A549 (cell line): ENCODE measurements at regions not wholly inside any gene's neighbourhood (a gene's known extent, or its start where the extent isn't known, plus 50 kb on each side); places are given as distances from the start of the nearest gene placed in this dataset.
A peak's percentile ranks its signal among the peaks of the same experiment; 100 is the strongest.

ENCODE experiments used
- ATAC-seq, 2 experiments: fragments of 200-7000 bp in 1 of 2; fragments of >200 bp in 1 of 2; cut with Nextera tagmentation in 1 of 2; cut with Tn5 transposase in 1 of 2; 3 replicates each; pipeline versions ENCODE4 v1.8.0 to v1.9.1; 2018 to 2020; ENCODE audit warnings: mild to moderate bottlenecking in 1 of 2, moderate library complexity in 1 of 2
- CTCF ChIA-PET: fragments of 300-600 bp; sonication (Branson Sonifier 250); formaldehyde crosslinking; extraction: SDS; loops from one replicate; lab custom pipeline; 2021; ENCODE audit warnings: antibody characterized with exemption, inconsistent platforms; lab: Yijun Ruan, JAX
- POLR2A ChIA-PET: fragments of 350-600 bp; formaldehyde crosslinking; extraction: SDS; loops from one replicate; lab custom pipeline; 2021; ENCODE audit warnings: antibody characterized with exemption, inconsistent platforms; lab: Yijun Ruan, JAX
- DNase-seq, 2 experiments: peaks; one replicate each; pipeline versions ENCODE4 v3.0.0 to v3.0.0-alpha.2; 2011 to 2016; ENCODE audit warnings: low read depth in 1 of 2, low spot score in 1 of 2
- FAIRE-seq: peaks from 2 replicates; lab custom pipeline; 2011; peaks lifted over from hg19 to GRCh38; lab: Jason Lieb, UNC
- H3K27ac ChIP-seq, 2 experiments: fragments of >200 bp; sonication (Bioruptor Twin); formaldehyde crosslinking; 3 replicates each; pipeline ENCODE4 v1.5.1; 2016 to 2017
- H3K4me1 ChIP-seq: fragments of >200 bp; sonication (Bioruptor Twin); formaldehyde crosslinking; 3 replicates; pipeline ENCODE4 v1.6.1; 2016
- H3K4me2 ChIP-seq: fragments of >200 bp; sonication (Bioruptor Twin); formaldehyde crosslinking; 3 replicates; pipeline ENCODE4 v1.6.1; 2016
- H3K4me3 ChIP-seq: fragments of >200 bp; sonication (Bioruptor Twin); formaldehyde crosslinking; 3 replicates; pipeline ENCODE4 v1.5.1; 2016
- H3K9me3 ChIP-seq: fragments of >200 bp; sonication (Bioruptor Twin); formaldehyde crosslinking; 3 replicates; pipeline ENCODE4 v1.6.1; 2016
- CHD2 ChIP-seq: fragments of 150-350 bp; IDR thresholded peaks from 2 replicates; pipeline ENCODE4 v1.6.1; 2014; ENCODE audit warnings: low read length; ENCODE audit not compliant: partially characterized antibody
- CHD4 ChIP-seq: fragments of 200-600 bp; sonication (generic); IDR thresholded peaks from 2 replicates; pipeline ENCODE4 v1.6.1; 2016; ENCODE audit warnings: antibody characterized with exemption, mild to moderate bottlenecking, borderline replicate concordance
- EHF ChIP-seq: fragments of 250-450 bp; sonication (Bioruptor Pico); IDR thresholded peaks from 2 replicates; pipeline ENCODE4 v1.5.0; 2020; ENCODE audit warnings: mild to moderate bottlenecking
- EHMT2 ChIP-seq: fragments of 200-600 bp; sonication (generic); IDR thresholded peaks from 2 replicates; pipeline ENCODE4 v1.6.1; 2016; ENCODE audit warnings: antibody characterized with exemption, low read depth, mild to moderate bottlenecking, moderate library complexity
- EP300 ChIP-seq, 2 experiments: fragments of >200 bp; sonication (Bioruptor Twin); formaldehyde crosslinking; IDR thresholded peaks; 2 replicates in 1 of 2; 3 replicates in 1 of 2; pipeline ENCODE4 v1.6.1; 2016 to 2017
- FOSL2 ChIP-seq, 2 experiments: fragments of 450-650 bp in 1 of 2; fragments of >200 bp in 1 of 2; sonication (Bioruptor Twin) in 1 of 2; formaldehyde crosslinking; IDR thresholded peaks; 2 replicates each; pipeline versions ENCODE4 v1.5.0 to v1.6.1; 2016 to 2020; ENCODE audit warnings: mild to moderate bottlenecking in 1 of 2, moderate library complexity in 1 of 2
- FOXS1 ChIP-seq: fragments of 250-450 bp; sonication (Bioruptor Pico); IDR thresholded peaks from 2 replicates; pipeline ENCODE4 v1.5.0; 2020; ENCODE audit warnings: mild to moderate bottlenecking, moderate library complexity
- HOXA7 ChIP-seq: fragments of 250-450 bp; sonication (Bioruptor Pico); IDR thresholded peaks from 2 replicates; pipeline ENCODE4 v1.5.0; 2020; ENCODE audit warnings: mild to moderate bottlenecking, moderate library complexity
- HOXB5 ChIP-seq: fragments of 250-450 bp; sonication (Bioruptor Pico); IDR thresholded peaks from 2 replicates; pipeline ENCODE4 v1.5.0; 2020; ENCODE audit warnings: mild to moderate bottlenecking, moderate library complexity
- KDM5A ChIP-seq: fragments of 200-600 bp; sonication (generic); IDR thresholded peaks from 2 replicates; pipeline ENCODE4 v1.6.1; 2016; ENCODE audit warnings: antibody characterized with exemption, mild to moderate bottlenecking
- MAFK ChIP-seq: fragments of 450-650 bp; IDR thresholded peaks from 2 replicates; pipeline ENCODE4 v1.6.1; 2014; ENCODE audit not compliant: partially characterized antibody
- NFE2L2 ChIP-seq: fragments of 150-350 bp; conservative IDR thresholded peaks from 2 replicates; pipeline ENCODE4 v1.6.1; 2014; ENCODE audit warnings: low read length
- POLR2A ChIP-seq: IDR thresholded peaks from 2 replicates; pipeline ENCODE4 v1.6.1; 2012; ENCODE audit warnings: mild to moderate bottlenecking, low read length
- POLR2AphosphoS2 ChIP-seq: conservative IDR thresholded peaks from 2 replicates; pipeline ENCODE4 v1.6.1; 2012; ENCODE audit warnings: low read length, improper control_type of control experiment, inconsistent platforms
- RAD21 ChIP-seq, 2 experiments: fragments of >200 bp in 1 of 2; sonication (Bioruptor Twin) in 1 of 2; formaldehyde crosslinking in 1 of 2; IDR thresholded peaks in 1 of 2; conservative IDR thresholded peaks in 1 of 2; 2 replicates in 1 of 2; 3 replicates in 1 of 2; pipeline ENCODE4 v1.6.1; 2012 to 2018; ENCODE audit warnings: inconsistent platforms in 1 of 2
- RFX5 ChIP-seq: fragments of 450-650 bp; IDR thresholded peaks from 2 replicates; pipeline ENCODE4 v1.7.1; 2014; ENCODE audit warnings: antibody characterized with exemption, mild to moderate bottlenecking, moderate library complexity
- ZFP36 ChIP-seq: fragments of 450-650 bp; IDR thresholded peaks from 2 replicates; pipeline ENCODE4 v1.6.1; 2014; ENCODE audit warnings: borderline replicate concordance; ENCODE audit not compliant: partially characterized antibody
- WGBS: methylation state at CpG from one replicate; pipeline ENCODE4 v1.1.6; 2017; ENCODE audit errors: missing lambda C conversion rate; 5-methylcytosine and 5-hydroxymethylcytosine counted together
- TF ChIP-seq, protein P1 (sequence below): fragments of 250-450 bp; sonication (Bioruptor Pico); IDR thresholded peaks from 2 replicates; pipeline ENCODE4 v1.5.0; 2021; ENCODE audit warnings: mild to moderate bottlenecking, moderate library complexity, borderline replicate concordance
- TF ChIP-seq, protein P2 (sequence below): fragments of >200 bp; sonication (Bioruptor Twin); formaldehyde crosslinking; IDR thresholded peaks from 2 replicates; pipeline ENCODE4 v1.6.1; 2016
- TF ChIP-seq, protein P3 (sequence below): fragments of 250-450 bp; sonication (Bioruptor Pico); IDR thresholded peaks from 2 replicates; pipeline ENCODE4 v1.5.0; 2020; ENCODE audit warnings: low read depth, mild to moderate bottlenecking, moderate library complexity
- TF ChIP-seq, protein P4 (sequence below): IDR thresholded peaks from 2 replicates; pipeline ENCODE4 v1.6.1; 2012
- TF ChIP-seq, protein P5 (sequence below): fragments of 150-350 bp; IDR thresholded peaks from 2 replicates; pipeline ENCODE4 v1.6.1; 2014; ENCODE audit warnings: low read depth, mild to moderate bottlenecking, low read length

DNA sequence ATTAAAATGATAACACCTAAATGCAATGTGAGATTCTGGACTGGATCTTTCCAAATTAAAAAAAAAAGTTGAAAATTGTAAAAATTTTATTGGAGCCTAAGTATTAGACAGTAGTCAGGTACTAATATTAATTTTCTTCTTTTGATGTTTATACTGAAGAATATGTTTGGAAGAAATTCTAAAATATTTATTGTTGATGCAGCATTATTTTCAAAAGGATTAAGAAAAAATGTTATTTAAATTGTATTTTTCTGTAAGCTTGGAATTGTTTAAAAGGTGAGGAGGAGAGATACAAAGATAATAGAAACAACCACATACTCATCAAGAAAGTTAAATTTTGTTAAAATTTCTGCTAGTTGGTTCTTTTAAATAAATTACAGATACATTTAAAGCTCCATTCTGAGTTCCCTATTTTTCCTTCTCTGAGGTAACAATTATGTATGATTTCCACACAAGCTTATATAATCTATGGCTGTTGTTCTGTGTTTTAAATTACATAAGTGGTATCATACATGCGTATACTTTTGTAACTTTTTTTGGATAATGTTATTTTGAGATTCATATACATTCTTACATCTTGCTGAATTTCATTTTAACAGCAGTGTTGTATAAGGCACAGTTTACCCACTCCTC lies 180.3 kb upstream of the RGS18 start:
- H3K4me3 ChIP-seq = no peak overlapping the region
- no peak for DNase-seq
- ATAC-seq = no peak
- FAIRE-seq = no peak
- no peaks in the 10 kb centered on the region; the same call in 2 of the 3 replicates for H3K9me3 ChIP-seq
- H3K27ac ChIP-seq = no peak overlapping the region
- CTCF ChIA-PET = no interaction called here
- H3K4me2 ChIP-seq = no peak overlapping the region
- POLR2A ChIA-PET = no interaction called here
- TF ChIP-seq ZFP36 (no peak), MAFK (peak; percentile 42)
- 76% methylated on average over 1 of the region's 1 CpG for WGBS
- no peaks in the 10 kb centered on the region for H3K4me1 ChIP-seq

DNA sequence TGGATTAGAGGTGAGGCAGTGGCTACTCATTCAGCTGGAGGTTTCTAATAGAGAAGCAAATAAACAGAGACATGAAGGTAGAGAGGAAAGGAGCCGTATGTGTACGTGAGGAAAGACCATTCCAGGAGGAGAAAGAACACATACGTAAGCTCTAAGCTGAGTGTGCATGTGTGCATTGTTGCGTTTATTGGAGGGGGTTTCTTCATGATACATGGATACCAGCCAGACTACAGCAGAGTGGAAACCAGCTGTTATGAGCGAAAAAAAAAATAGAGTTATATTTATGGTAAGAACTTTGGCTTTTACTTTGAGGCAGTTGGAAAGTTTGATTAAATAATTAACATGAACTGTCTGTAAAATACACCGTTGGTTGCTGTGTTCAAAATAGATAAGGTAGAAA lies 173.4 kb upstream of the RGS18 start:
- Histone ChIP-seq H3K4me2 (no peak overlapping the region), H3K9me3 (no peaks in the 10 kb centered on the region; the same call in 2 of the 3 replicates), H3K27ac (no peak overlapping the region), H3K4me1 (no peaks in the 10 kb centered on the region), H3K4me3 (no peak overlapping the region)
- TF ChIP-seq CHD4 (no peak), EHF (CRISPR knock-in tag) (no peak), HOXA7 (CRISPR knock-in tag) (no peak), HOXB5 (CRISPR knock-in tag) (no peak), FOXS1 (CRISPR knock-in tag) (no peak), NFE2L2 (no peak), POLR2AphosphoS2 (no peak), RFX5 (no peak), EP300 (IDR thresholded peaks at IDR 0.05) (no peak), KDM5A (no peak), EHMT2 (no peak), CHD2 (no peak), POLR2A (no peak), FOSL2 (IDR thresholded peaks at IDR 0.05) (no peak), FOSL2 (CRISPR knock-in tag; IDR thresholded peaks at IDR 0.05) (no peak), RAD21 (conservative IDR thresholded peaks at IDR 0.05 in 1 of 2, IDR thresholded peaks at IDR 0.05 in 1 of 2) (no peak)
- TF ChIP-seq, protein P1, sequence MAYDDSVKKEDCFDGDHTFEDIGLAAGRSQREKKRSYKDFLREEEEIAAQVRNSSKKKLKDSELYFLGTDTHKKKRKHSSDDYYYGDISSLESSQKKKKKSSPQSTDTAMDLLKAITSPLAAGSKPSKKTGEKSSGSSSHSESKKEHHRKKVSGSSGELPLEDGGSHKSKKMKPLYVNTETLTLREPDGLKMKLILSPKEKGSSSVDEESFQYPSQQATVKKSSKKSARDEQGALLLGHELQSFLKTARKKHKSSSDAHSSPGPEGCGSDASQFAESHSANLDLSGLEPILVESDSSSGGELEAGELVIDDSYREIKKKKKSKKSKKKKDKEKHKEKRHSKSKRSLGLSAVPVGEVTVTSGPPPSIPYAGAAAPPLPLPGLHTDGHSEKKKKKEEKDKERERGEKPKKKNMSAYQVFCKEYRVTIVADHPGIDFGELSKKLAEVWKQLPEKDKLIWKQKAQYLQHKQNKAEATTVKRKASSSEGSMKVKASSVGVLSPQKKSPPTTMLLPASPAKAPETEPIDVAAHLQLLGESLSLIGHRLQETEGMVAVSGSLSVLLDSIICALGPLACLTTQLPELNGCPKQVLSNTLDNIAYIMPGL (CRISPR knock-in tag) = no peak
- TF ChIP-seq, protein P2, sequence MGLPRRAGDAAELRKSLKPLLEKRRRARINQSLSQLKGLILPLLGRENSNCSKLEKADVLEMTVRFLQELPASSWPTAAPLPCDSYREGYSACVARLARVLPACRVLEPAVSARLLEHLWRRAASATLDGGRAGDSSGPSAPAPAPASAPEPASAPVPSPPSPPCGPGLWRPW = no peak
- TF ChIP-seq, protein P3, sequence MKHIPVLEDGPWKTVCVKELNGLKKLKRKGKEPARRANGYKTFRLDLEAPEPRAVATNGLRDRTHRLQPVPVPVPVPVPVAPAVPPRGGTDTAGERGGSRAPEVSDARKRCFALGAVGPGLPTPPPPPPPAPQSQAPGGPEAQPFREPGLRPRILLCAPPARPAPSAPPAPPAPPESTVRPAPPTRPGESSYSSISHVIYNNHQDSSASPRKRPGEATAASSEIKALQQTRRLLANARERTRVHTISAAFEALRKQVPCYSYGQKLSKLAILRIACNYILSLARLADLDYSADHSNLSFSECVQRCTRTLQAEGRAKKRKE = no peak
- TF ChIP-seq, protein P4, sequence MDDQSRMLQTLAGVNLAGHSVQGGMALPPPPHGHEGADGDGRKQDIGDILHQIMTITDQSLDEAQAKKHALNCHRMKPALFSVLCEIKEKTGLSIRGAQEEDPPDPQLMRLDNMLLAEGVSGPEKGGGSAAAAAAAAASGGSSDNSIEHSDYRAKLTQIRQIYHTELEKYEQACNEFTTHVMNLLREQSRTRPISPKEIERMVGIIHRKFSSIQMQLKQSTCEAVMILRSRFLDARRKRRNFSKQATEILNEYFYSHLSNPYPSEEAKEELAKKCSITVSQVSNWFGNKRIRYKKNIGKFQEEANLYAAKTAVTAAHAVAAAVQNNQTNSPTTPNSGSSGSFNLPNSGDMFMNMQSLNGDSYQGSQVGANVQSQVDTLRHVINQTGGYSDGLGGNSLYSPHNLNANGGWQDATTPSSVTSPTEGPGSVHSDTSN = no peak
- TF ChIP-seq, protein P5, sequence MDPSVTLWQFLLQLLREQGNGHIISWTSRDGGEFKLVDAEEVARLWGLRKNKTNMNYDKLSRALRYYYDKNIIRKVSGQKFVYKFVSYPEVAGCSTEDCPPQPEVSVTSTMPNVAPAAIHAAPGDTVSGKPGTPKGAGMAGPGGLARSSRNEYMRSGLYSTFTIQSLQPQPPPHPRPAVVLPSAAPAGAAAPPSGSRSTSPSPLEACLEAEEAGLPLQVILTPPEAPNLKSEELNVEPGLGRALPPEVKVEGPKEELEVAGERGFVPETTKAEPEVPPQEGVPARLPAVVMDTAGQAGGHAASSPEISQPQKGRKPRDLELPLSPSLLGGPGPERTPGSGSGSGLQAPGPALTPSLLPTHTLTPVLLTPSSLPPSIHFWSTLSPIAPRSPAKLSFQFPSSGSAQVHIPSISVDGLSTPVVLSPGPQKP = no peak
- ChIA-PET CTCF (no interaction called here), POLR2A (no interaction called here)
- DNase-seq (no peak), FAIRE-seq (no peak), ATAC-seq (no peak)
- WGBS = 56% methylated on average over 6 of the region's 6 CpGs
